Heart left ventricle (tissue), 13 donors: ENCODE measurements at regions not wholly inside any gene's neighbourhood (a gene's known extent, or its start where the extent isn't known, plus 50 kb on each side); places are given as distances from the start of the nearest gene placed in this dataset.

Experiments used
- CTCF ChIP-seq, 12 donors: fragments of 200-600 bp; sonication (generic) in 4 of 12; IDR thresholded peaks; one replicate each; pipeline versions ENCODE4 v1.5.0 to v1.8.0; 2018 to 2022; ENCODE audit warnings: antibody characterized with exemption in 12 of 12, mild to moderate bottlenecking in 5 of 12
- POLR2A ChIP-seq, 2 donors: fragments of 450-650 bp; IDR thresholded peaks; one replicate each; pipeline ENCODE4 v1.6.1; 2017; ENCODE audit warnings: antibody characterized with exemption in 2 of 2, mild to moderate bottlenecking in 2 of 2, moderate library complexity in 2 of 2
- donor health status: ischemic (EF 13 %, LVEDD 7.1; RV severe dilation, severe dysfunction).
- donor health status: DM: no; HTN: yes; CAD: no.
- donor health status: DM: no; HTN: no; CAD: no.
- donor health status: ischemic (EF 25% LVEDD 6.9; RV normal size, moderate dysfunction).
- donor health status: ischemic (EF 25% LVEDD 5.7; RV mildly dilated, moderate dysfunction).
- donor health status: ischemic (EF 35%, LVEDD 5.7; RV mildly dilated, moderate dysfunction).
- donor health status: nonischemic (EF 11% LVEDD 7.7; RV severe dilation, severe dysfunction).
- donor health status: DM: yes; HTN: yes; CAD: no.
- donor health status: PGD.
- donor health status: ischemic (EF 29% LVEDD 5.4; RV normal size, mild dysfunction).
- donor health status: nonischemic (EF 23%, LVEDD 6.1; RV moderate dilation, normal function).

- no peak for TF ChIP-seq CTCF (IDR thresholded peaks at IDR 0.05)
- no peak for TF ChIP-seq POLR2A (IDR thresholded peaks at IDR 0.05)
Measured at GRCh38 chr5:16005225-16005624, 174.4 kb downstream of the MARCHF11 start.
